Activated naive CD4-positive, alpha-beta T cell treated with anti-CD3 and anti-CD28 coated beads, Interleukin-2, amount 50 U/mL, for 24 hours (primary cell): ENCODE measurements at regions not wholly inside any gene's neighbourhood (a gene's known extent, or its start where the extent isn't known, plus 50 kb on each side); places are given as distances from the start of the nearest gene placed in this dataset.
"Not testable (repeated sequence)": the region's sequence is repeated elsewhere in the genome, so short reads cannot be mapped to it uniquely, and the experiment has no call there.

Experiments
- H3K27ac Mint-ChIP-seq: one replicate; pipeline ENCODE4 v1.8.0; 2021; ENCODE audit warnings: mild to moderate bottlenecking, mixed read lengths
- H3K27me3 Mint-ChIP-seq: one replicate; pipeline ENCODE4 v1.8.0; 2021; ENCODE audit warnings: mixed read lengths
- H3K36me3 Mint-ChIP-seq: one replicate; pipeline ENCODE4 v1.8.0; 2021; ENCODE audit warnings: mixed read lengths
- H3K4me1 Mint-ChIP-seq: one replicate; pipeline ENCODE4 v1.8.0; 2021; ENCODE audit warnings: mixed read lengths
- H3K4me3 Mint-ChIP-seq: one replicate; pipeline ENCODE4 v1.8.0; 2021; ENCODE audit warnings: mild to moderate bottlenecking, mixed read lengths
- H3K9me3 Mint-ChIP-seq: one replicate; pipeline ENCODE4 v1.8.0; 2021; ENCODE audit warnings: mixed read lengths

DNA sequence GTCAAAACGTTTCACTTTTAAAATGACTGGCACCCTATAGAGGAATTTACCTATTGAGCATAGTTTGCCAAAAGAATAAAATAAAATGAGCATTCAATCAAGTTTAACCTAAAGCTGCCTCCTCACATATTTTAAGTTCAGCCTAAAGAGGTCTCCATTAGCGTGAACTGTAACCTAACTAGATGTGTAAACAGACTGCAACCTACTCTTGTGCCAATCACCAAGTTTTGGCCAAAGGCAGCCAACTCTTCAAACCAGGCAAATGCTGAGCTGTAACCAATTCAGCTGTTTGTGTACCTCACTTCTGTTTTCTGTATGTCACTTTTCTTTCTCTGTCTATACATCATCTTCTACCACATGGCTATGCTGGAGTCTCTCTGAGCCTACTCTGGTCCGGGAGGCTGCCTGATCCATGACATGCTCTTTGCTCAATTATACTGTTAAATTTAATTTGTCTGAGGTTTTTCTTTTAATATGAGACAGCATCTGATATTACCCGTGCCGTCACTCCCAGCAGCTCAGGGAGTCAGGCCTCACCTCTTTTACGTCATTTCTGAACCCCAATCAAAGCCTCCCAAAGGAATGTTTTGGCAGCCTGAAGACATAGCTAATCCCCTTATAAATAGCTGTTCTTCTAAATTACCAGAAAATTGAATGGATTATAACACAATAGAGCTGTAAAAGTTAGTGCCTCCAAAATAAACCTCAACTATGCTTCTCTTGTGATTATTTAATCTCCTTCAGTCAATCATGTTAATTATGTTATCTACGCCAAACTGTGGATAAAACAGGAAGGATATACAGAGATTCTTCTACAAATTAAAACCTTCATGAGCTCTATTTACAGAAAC, 81.0 kb upstream of the NR5A2 start:
- Mint-ChIP-seq H3K27me3 (peaks cover 8% of the 10 kb centered on the region), H3K36me3 (peaks cover 3% of the 10 kb centered on the region), H3K4me1 (peaks cover 5% of the 10 kb centered on the region), H3K9me3 (no peaks in the 10 kb centered on the region), H3K27ac (no peak overlapping the region), H3K4me3 (no peak overlapping the region)

DNA sequence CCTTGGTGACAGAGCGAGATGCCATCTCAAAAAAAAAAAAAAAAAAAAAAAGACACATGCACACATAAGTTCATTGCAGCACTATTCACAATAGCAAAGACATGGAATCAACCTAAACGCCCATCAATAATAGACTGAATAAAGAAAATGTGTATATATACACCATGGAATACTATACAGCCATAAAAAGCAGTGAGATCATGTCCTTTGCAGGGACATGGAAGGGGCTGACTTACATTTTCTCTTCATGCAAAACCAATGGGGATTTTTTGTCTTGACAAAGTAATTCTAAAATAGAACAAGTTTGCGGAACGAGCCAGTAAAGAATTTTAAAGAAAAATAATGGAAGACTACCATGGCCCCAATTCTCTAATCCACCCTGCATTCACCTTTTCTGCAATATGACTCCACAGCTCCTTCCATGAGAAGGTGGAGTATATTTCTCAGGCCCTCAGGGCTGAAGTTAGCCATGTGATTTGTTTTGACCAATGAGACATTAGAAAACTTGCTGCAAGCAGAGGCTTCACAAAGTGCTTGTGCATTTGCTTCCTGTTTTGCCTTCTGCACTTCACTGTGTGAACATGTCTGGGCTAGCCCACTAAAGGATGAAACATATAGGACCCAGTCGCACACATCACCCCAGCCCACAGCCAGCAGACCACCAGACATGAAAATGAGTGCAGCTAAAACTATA, 78.8 kb upstream of the NR5A2 start:
- no peaks in the 10 kb centered on the region for H3K4me1 Mint-ChIP-seq

DNA sequence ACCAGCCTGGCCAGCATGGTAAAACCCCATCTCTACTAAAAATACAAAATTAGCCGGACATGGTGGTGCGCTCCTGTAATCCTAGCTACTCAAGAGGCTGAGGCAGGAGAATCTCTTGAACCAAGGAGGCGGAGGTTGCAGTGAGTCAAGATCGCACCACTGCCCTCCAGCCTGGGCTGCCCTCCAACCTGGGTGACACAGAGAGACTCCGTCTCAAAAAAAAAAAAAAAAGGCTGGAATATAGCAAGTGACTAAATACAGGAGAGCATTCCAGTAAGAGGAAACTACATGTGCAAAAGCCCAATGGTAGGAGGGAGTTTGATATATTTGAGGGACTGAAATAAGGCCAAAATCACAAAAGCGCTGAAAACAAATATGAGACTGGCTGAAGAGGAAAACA, 76.5 kb upstream of the NR5A2 start:
- not testable (repeated sequence) for H3K27ac Mint-ChIP-seq, H3K9me3 Mint-ChIP-seq, H3K4me1 Mint-ChIP-seq, H3K36me3 Mint-ChIP-seq, H3K4me3 Mint-ChIP-seq, H3K27me3 Mint-ChIP-seq

More for the DNA sequence above, 78.8 kb upstream of the NR5A2 start:
- Mint-ChIP-seq H3K4me3 (no peak overlapping the region), H3K27ac (no peak overlapping the region), H3K36me3 (peaks cover 3% of the 10 kb centered on the region), H3K27me3 (peaks cover 8% of the 10 kb centered on the region), H3K9me3 (no peaks in the 10 kb centered on the region)

DNA sequence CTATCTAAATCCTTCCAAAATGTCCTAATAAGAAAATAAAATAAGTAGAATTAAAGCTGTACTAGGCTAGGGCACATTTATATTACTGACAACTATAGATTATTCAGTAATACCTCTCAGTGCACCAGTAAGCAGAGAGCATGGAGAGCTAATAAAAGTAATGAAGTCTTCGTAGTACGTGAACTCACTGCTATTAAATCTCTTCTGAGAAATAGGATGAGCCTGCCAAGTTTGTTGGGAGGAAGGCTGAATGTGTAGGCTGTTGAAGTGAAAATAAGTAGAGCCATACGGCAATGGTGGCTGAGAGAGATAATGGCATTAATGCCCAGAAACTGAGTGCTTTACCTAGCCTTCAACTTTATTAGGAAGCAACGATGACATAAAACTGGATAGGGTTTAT, 73.9 kb upstream of the NR5A2 start:
- H3K36me3 Mint-ChIP-seq = no peaks in the 10 kb centered on the region
- peaks cover 2% of the 10 kb centered on the region for H3K27me3 Mint-ChIP-seq
- H3K4me1 Mint-ChIP-seq = no peaks in the 10 kb centered on the region
- H3K27ac Mint-ChIP-seq = no peak overlapping the region
- peaks cover 4% of the 10 kb centered on the region for H3K9me3 Mint-ChIP-seq
- H3K4me3 Mint-ChIP-seq = no peak overlapping the region

DNA sequence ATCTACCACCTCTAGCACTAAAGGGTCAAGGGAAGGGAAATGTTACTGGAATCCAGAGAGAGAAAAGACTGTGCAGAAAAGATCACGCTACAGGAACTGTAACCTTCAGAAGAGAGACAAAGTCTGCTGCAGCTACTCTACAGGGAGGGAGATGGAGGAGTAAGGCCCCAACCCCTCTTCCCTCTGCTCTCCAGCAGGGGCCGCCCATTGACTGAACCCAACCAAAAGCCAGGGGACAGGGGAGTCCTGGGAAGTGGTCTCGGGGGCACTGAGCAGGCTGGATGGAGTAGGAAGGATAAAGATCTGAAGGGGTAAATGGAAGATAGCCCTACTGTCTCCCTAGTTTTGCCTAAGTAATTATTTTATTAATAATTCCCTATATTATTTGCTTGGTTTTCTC, 72.8 kb upstream of the NR5A2 start:
- no peak overlapping the region for H3K27ac Mint-ChIP-seq
- H3K27me3 Mint-ChIP-seq = peaks cover 2% of the 10 kb centered on the region
- H3K36me3 Mint-ChIP-seq = no peaks in the 10 kb centered on the region
- no peak overlapping the region for H3K4me3 Mint-ChIP-seq
- H3K9me3 Mint-ChIP-seq = peaks cover 4% of the 10 kb centered on the region
- no peaks in the 10 kb centered on the region for H3K4me1 Mint-ChIP-seq

DNA sequence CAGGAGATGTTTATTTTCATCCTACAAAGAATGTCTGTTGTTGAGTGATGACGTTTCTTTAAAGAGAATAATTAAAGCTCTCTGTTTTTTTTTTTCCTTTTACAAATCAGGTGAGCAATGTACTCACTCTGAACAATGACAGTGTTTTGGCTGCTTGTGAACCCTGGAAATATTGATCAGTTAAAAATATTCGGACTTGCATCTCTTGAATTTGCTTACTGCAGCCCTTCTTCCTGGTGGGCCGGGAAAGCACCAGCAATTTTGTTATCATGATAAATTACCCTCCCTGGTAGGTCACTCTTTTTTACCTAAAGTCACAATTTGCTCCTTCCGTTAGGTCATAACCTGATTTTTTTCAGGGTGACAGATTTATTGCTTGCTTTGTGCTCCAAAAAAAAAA, 72.3 kb upstream of the NR5A2 start:
- H3K27ac Mint-ChIP-seq = no peak overlapping the region
- no peaks in the 10 kb centered on the region for H3K4me1 Mint-ChIP-seq
- peaks cover 2% of the 10 kb centered on the region for H3K27me3 Mint-ChIP-seq
- no peak overlapping the region for H3K4me3 Mint-ChIP-seq
- no peaks in the 10 kb centered on the region for H3K36me3 Mint-ChIP-seq
- H3K9me3 Mint-ChIP-seq = peaks cover 4% of the 10 kb centered on the region

DNA sequence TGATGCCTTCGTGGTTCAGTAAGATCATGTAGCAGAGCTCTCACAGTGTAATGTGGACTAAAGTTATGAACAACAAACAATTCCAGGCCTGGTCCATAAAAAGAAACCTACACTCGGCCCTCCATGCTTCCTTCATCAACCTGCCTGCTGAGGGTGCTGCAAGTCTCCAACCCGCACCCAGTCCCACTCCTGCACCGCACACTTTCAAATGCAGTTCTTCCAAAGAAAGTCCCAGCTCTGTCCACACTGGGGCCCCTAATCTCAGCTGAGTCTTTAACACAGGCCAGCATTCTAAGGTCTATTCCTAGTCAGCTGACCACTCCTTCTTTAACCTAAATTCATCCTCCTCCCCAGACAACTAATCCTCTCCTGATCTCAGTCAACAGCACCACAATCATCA, 71.5 kb upstream of the NR5A2 start:
- peaks cover 4% of the 10 kb centered on the region for H3K9me3 Mint-ChIP-seq
- H3K36me3 Mint-ChIP-seq = no peaks in the 10 kb centered on the region
- no peak overlapping the region for H3K4me3 Mint-ChIP-seq
- no peaks in the 10 kb centered on the region for H3K4me1 Mint-ChIP-seq
- no peak overlapping the region for H3K27ac Mint-ChIP-seq
- H3K27me3 Mint-ChIP-seq = peaks cover 2% of the 10 kb centered on the region

DNA sequence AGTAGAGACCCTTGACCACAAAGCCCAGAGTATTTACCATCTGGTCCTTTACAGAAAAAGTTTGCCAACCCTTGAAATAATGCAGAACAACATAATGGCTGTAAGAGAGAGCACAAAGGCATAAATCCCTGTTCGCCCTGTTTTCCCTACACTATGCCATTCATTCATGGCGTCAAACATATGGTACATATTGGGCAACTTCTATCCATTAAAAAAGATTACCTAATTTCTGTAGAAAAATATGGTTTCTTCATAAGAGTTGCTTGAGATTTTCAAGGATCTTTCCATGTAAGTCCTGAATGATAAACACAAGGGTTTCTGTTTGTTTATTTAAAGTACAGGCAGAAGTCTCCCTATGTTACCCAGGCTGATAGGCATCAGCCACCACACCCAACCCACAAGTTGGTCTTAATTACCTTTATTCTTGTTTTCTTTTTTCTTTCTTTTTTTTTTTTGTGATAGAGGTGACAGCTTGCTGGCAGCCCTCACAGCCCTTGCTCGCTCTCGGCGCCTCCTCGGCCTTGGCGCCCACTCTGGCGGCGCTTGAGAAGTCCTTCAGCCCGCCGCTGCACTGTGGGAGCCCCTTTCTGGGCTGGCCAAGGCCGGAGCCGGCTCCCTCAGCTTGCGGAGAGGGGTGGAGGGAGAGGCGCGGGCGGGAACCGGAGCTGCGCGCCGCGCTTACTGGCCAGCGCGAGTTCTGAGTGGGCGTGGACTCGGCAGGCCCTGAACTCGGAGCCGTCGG, 68.3 kb upstream of the NR5A2 start:
- Mint-ChIP-seq H3K4me3 (no peak overlapping the region), H3K27me3 (no peaks in the 10 kb centered on the region), H3K36me3 (no peaks in the 10 kb centered on the region), H3K27ac (no peak overlapping the region), H3K9me3 (peaks cover 4% of the 10 kb centered on the region), H3K4me1 (no peaks in the 10 kb centered on the region)

DNA sequence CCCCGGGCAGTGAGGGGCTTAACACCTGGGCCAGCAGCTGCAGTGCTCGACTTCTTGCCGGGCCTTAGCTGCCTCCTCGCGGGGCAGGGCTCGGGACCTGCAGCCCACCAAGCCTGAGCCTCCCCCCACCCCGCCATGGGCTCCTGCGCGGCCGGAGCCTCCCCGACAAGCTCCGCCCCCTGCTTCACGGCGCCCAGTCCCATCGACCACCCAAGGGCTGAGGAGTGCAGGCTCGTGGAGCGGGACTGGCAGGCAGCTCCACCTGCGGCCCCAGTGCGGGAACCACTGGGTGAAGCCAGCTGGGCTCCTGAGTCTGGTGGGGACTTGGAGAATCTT, 67.8 kb upstream of the NR5A2 start:
- H3K27me3 Mint-ChIP-seq = no peaks in the 10 kb centered on the region
- no peaks in the 10 kb centered on the region for H3K4me1 Mint-ChIP-seq
- H3K4me3 Mint-ChIP-seq = no peak overlapping the region
- no peak overlapping the region for H3K27ac Mint-ChIP-seq
- no peaks in the 10 kb centered on the region for H3K36me3 Mint-ChIP-seq
- H3K9me3 Mint-ChIP-seq = peaks cover 4% of the 10 kb centered on the region

DNA sequence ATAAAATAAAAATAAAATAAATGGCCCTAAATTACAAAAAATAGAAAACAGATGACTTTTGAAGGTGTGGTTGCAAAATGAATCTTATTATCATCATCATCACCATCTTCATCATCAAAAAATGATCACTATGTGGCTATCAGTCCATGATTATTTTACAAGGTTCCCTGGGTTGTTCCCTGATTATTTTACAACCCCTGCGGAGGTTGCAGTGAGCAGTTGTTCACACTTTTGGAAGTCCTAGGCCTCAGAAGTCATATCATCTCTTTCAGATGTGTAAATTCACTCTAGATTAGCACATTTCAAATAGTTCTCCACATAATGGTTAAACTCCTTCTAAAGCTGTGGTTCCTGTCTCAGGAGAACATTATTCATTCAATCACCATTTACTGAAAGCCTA, 57.4 kb upstream of the NR5A2 start:
- Mint-ChIP-seq H3K4me1 (no peaks in the 10 kb centered on the region), H3K4me3 (no peak overlapping the region), H3K9me3 (no peaks in the 10 kb centered on the region), H3K36me3 (no peaks in the 10 kb centered on the region), H3K27me3 (peaks cover 4% of the 10 kb centered on the region), H3K27ac (no peak overlapping the region)

DNA sequence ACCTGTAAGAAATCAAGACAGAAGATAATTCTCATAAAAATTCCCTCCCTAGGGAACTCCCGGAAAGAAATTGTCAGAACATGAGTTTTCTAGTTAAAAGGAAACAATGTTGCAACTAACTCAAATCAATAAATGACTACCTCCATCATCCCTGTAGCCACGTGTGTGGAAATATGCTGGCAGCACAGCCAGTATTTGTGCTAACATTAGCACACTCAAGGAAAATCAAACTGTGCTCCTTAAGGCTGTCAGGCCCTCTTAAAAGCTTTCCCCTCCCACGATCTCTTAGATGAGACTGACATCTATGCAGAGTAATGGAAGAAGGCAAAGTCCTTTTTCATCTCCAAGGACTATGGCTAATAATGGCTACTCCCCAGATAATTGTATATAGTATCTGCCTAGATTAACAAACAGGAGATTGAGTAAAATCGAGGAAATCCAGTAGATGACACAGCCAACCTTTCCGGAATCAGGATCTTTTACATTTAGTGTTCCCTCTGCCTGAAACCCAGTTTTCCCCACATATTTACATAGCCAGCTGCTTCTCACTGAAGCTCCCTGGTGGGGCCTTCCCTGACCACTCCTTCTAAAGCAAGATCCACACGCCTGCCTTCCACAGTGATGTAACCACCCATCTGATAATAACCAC, 50.9 kb upstream of the NR5A2 start:
- H3K9me3 Mint-ChIP-seq = no peaks in the 10 kb centered on the region
- no peaks in the 10 kb centered on the region for H3K4me1 Mint-ChIP-seq
- H3K27me3 Mint-ChIP-seq = peaks cover 5% of the 10 kb centered on the region
- H3K36me3 Mint-ChIP-seq = no peaks in the 10 kb centered on the region
- H3K27ac Mint-ChIP-seq = no peak overlapping the region
- no peak overlapping the region for H3K4me3 Mint-ChIP-seq
